SU-DHL-6 (cell line): ENCODE measurements at regions not wholly inside any gene's neighbourhood (a gene's known extent, or its start where the extent isn't known, plus 50 kb on each side); places are given as distances from the start of the nearest gene placed in this dataset.

ENCODE experiments used
- H2AFZ ChIP-seq: fragments of 200-600 bp; sonication (generic); 2 replicates; pipeline ENCODE4 v1.6.1; 2014; ENCODE audit warnings: low read depth, mild to moderate bottlenecking, moderate library complexity, mixed read lengths, antibody characterized with exemption, low read length; ENCODE audit not compliant: severe bottlenecking
- H3F3A ChIP-seq: fragments of 200-600 bp; shearing (Covaris generic); 2 replicates; pipeline ENCODE4 v1.6.0; 2016; ENCODE audit warnings: antibody characterized with exemption, mild to moderate bottlenecking; ENCODE audit not compliant: insufficient read depth
- H3K27ac ChIP-seq: fragments of 200-600 bp; sonication (generic); 2 replicates; pipeline ENCODE4 v1.5.1; 2016; ENCODE audit warnings: low read depth, mild to moderate bottlenecking, low read length, moderate library complexity, mixed read lengths
- H3K27me3 ChIP-seq: fragments of 200-600 bp; sonication (generic), shearing (Covaris generic); 2 replicates; pipeline ENCODE4 v1.6.0; 2014; ENCODE audit warnings: mild to moderate bottlenecking, low read length
- H3K36me3 ChIP-seq: fragments of 200-600 bp; sonication (generic); 2 replicates; pipeline ENCODE4 v1.6.1; 2014; ENCODE audit warnings: mild to moderate bottlenecking, low read length, mixed read lengths
- H3K4me2 ChIP-seq: fragments of 300-600, 200-600 bp; shearing (Covaris generic), sonication (generic); 2 replicates; pipeline ENCODE4 v1.6.0; 2014; ENCODE audit warnings: low read length, low read depth, mild to moderate bottlenecking; ENCODE audit not compliant: poor library complexity, severe bottlenecking
- H3K4me3 ChIP-seq: fragments of 200-600 bp; sonication (generic); 2 replicates; pipeline ENCODE4 v1.5.1; 2014; ENCODE audit warnings: antibody characterized with exemption, low read length, mild to moderate bottlenecking, mixed read lengths; ENCODE audit not compliant: insufficient read depth, poor library complexity, severe bottlenecking
- H3K79me2 ChIP-seq: fragments of 200-600 bp; sonication (generic); 2 replicates; pipeline ENCODE4 v1.6.1; 2014; ENCODE audit warnings: mild to moderate bottlenecking, low read length, moderate library complexity; ENCODE audit not compliant: insufficient read depth
- H3K9ac ChIP-seq: fragments of 200-600 bp; sonication (generic); 2 replicates; pipeline ENCODE4 v1.7.0; 2014; ENCODE audit warnings: mild to moderate bottlenecking, low read length
- H3K9me2 ChIP-seq: fragments of 200-600 bp; sonication (generic); replicated peaks from 2 replicates; pipeline ENCODE4 v1.6.1; 2014; ENCODE audit warnings: low read length; ENCODE audit not compliant: insufficient read depth
- H3K9me3 ChIP-seq: fragments of 200-600 bp; sonication (generic); 2 replicates; pipeline ENCODE4 v1.6.1; 2014; ENCODE audit warnings: low read length, mixed read lengths; ENCODE audit not compliant: insufficient read depth
- H4K20me1 ChIP-seq: fragments of 200-600 bp; sonication (generic); 2 replicates; pipeline ENCODE4 v1.6.1; 2014; ENCODE audit warnings: low read depth, mild to moderate bottlenecking, antibody characterized with exemption, low read length, moderate library complexity, mixed read lengths
- EZH2phosphoT487 ChIP-seq: fragments of 200-600 bp; sonication (generic), shearing (Covaris generic); conservative IDR thresholded peaks from 2 replicates; pipeline ENCODE4 v1.6.1; 2018; ENCODE audit warnings: mild to moderate bottlenecking, antibody characterized with exemption, low read length, moderate library complexity, mixed read lengths
- TF ChIP-seq, protein P1 (sequence below): fragments of 200-600 bp; sonication (generic); IDR thresholded peaks from one replicate; pipeline ENCODE4 v1.5.1; 2017; ENCODE audit warnings: antibody characterized with exemption, mild to moderate bottlenecking, low read length, moderate library complexity; ENCODE audit not compliant: insufficient read depth, poor library complexity, severe bottlenecking

DNA sequence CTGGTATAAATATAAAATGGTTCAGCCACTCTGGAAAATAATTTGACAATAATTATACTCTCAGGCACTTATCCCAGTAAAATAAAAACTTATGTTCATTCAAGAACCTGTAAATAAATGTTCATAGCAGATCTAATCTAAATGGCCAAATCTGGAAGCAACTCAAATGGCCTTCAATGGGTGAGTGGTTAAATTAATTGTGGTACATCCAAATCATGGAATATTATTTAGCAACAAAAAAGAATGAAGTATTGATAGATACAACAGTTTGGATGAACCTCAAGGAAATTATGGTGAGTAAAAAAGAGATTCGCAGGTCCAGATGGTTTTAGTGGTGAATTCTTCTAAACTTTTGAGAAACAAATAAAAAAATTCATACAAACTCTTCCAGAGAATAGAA is 287.0 kb upstream of the ZC3H12C start:
- no peak for TF ChIP-seq EZH2phosphoT487
- TF ChIP-seq, protein P1, sequence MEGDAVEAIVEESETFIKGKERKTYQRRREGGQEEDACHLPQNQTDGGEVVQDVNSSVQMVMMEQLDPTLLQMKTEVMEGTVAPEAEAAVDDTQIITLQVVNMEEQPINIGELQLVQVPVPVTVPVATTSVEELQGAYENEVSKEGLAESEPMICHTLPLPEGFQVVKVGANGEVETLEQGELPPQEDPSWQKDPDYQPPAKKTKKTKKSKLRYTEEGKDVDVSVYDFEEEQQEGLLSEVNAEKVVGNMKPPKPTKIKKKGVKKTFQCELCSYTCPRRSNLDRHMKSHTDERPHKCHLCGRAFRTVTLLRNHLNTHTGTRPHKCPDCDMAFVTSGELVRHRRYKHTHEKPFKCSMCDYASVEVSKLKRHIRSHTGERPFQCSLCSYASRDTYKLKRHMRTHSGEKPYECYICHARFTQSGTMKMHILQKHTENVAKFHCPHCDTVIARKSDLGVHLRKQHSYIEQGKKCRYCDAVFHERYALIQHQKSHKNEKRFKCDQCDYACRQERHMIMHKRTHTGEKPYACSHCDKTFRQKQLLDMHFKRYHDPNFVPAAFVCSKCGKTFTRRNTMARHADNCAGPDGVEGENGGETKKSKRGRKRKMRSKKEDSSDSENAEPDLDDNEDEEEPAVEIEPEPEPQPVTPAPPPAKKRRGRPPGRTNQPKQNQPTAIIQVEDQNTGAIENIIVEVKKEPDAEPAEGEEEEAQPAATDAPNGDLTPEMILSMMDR, result no peak
- Histone ChIP-seq H3K4me2 (no peak overlapping the region), H3K9ac (no peak overlapping the region), H3K9me2 (no peaks in the 10 kb centered on the region), H3K79me2 (no peaks in the 10 kb centered on the region), H4K20me1 (no peaks in the 10 kb centered on the region), H3K36me3 (no peaks in the 10 kb centered on the region), H3K27me3 (no peaks in the 10 kb centered on the region), H2AFZ (no peak overlapping the region), H3F3A (no peaks in the 10 kb centered on the region), H3K4me3 (no peak overlapping the region), H3K27ac (no peak overlapping the region), H3K9me3 (no peaks in the 10 kb centered on the region)

DNA sequence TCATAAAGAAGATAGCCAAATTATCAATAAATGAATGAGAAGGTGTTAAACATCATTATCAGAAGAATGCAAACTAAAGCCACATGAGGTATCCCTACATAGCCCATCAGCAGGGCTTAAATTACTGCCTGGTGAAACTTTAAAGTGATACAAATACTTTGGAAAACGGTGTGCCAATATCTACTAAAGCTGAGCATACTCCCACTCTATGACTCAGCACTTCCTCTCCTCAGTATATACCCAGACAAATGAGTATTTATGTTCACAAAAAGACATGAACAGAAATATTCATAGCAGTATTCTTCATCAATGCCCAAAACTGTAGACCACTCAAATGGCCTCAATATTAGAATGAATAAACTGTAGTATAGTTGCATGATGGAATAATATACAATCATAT is 284.6 kb upstream of the ZC3H12C start:
- Histone ChIP-seq H3K27ac (no peak overlapping the region), H3F3A (no peaks in the 10 kb centered on the region), H3K4me3 (no peak overlapping the region), H3K79me2 (no peaks in the 10 kb centered on the region), H2AFZ (no peak overlapping the region), H3K9me2 (no peaks in the 10 kb centered on the region), H4K20me1 (no peaks in the 10 kb centered on the region), H3K4me2 (no peak overlapping the region), H3K9me3 (no peaks in the 10 kb centered on the region), H3K27me3 (no peaks in the 10 kb centered on the region), H3K9ac (no peak overlapping the region), H3K36me3 (no peaks in the 10 kb centered on the region)
- TF ChIP-seq EZH2phosphoT487, result no peak
- TF ChIP-seq, protein P1, result no peak

DNA sequence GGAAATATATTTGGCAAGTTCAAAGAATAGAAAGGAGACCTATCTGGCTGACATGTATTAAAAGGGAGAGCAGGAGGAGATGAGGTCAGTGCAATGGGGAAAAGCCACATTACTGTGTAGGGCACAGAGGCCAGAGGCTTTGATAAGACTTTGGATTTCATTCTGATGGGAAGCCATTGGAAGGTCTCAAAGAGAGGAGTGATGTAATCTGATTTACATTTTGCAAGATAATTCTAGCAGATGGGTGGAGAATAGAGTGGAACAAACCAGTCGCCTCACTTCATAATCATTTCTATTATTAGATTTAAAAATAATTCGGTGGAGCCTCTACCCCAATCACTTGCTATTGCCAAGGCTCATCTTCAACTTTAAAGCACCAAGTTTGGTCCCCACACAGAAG is 278.4 kb upstream of the ZC3H12C start:
- H3K27ac ChIP-seq, result no peak overlapping the region

More for the DNA sequence above, 278.4 kb upstream of the ZC3H12C start:
- Histone ChIP-seq H3K36me3 (no peaks in the 10 kb centered on the region), H2AFZ (no peak overlapping the region), H3K4me2 (no peak overlapping the region), H3K79me2 (no peaks in the 10 kb centered on the region), H3K9me2 (no peaks in the 10 kb centered on the region), H3F3A (no peaks in the 10 kb centered on the region), H3K27me3 (no peaks in the 10 kb centered on the region), H3K4me3 (no peak overlapping the region), H4K20me1 (no peaks in the 10 kb centered on the region), H3K9ac (no peak overlapping the region), H3K9me3 (no peaks in the 10 kb centered on the region)
- TF ChIP-seq, protein P1, result no peak
- TF ChIP-seq EZH2phosphoT487, result no peak
